ENCODE measurements at regions not wholly inside any gene's neighbourhood (a gene's known extent, or its start where the extent isn't known, plus 50 kb on each side); places are given as distances from the start of the nearest gene placed in this dataset.

DNA sequence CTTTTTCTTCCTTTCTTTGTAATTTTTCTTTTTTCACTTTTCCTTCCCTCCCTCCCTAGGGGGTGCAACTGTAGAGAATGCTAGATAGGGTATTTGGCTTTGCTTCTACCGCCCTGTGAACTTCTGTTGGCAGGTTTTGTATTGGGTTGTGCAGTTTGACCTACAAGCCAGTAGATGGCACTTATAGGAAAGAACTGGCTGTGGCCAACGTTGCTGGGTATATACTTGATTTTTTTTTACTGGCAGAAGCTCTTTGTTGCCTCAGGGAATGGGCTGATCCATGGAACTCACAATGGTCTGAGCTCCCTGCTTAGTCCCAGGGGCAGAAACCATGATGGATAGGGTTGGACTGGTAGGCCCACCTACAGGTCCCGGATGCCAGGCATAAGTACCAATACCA is 1019.5 kb upstream of the LRRTM1 start:
- Histone ChIP-seq H3K4me3 (ENCODE audit: low read depth, low read length, poor library complexity, severe bottlenecking) (no peak overlapping the region), H3K27ac (ENCODE audit: low read depth, low read length, poor library complexity, severe bottlenecking) (no peak overlapping the region), H4K20me1 (ENCODE audit: insufficient read depth, low read length) (no peaks in the 10 kb centered on the region), H2AFZ (ENCODE audit: low read length) (no peak overlapping the region), H3K9ac (ENCODE audit: low read length) (no peak overlapping the region), H3K9me2 (ENCODE audit: low read depth, low read length) (no peaks in the 10 kb centered on the region), H3K4me2 (ENCODE audit: low read length) (no peak overlapping the region), H3K79me2 (ENCODE audit: insufficient read depth, low read length) (no peaks in the 10 kb centered on the region), H3K9me3 (ENCODE audit: low read length) (no peaks in the 10 kb centered on the region), H3K27me3 (ENCODE audit: insufficient read depth, low read length) (no peaks in the 10 kb centered on the region), H3F3A (ENCODE audit: insufficient read depth, low read length) (no peaks in the 10 kb centered on the region), H3K4me1 (ENCODE audit: insufficient read depth, low read length, severe bottlenecking) (no peaks in the 10 kb centered on the region), H3K36me3 (ENCODE audit: insufficient read depth, low read length) (no peaks in the 10 kb centered on the region)
- TF ChIP-seq EZH2 (IDR thresholded peaks at IDR 0.05; ENCODE audit: borderline replicate concordance, low read length): no peak
- TF ChIP-seq CTCF (IDR thresholded peaks at IDR 0.05; ENCODE audit: low read length): peak; percentile 52

GRCh38 chr2:81304154-81304830 is 999.7 kb upstream of the LRRTM1 start:
- Histone ChIP-seq H3K9ac (ENCODE audit: low read length) (no peak overlapping the region), H3F3A (ENCODE audit: insufficient read depth, low read length) (no peaks in the 10 kb centered on the region), H3K9me3 (ENCODE audit: low read length) (no peaks in the 10 kb centered on the region), H3K4me2 (ENCODE audit: low read length) (no peak overlapping the region), H3K36me3 (ENCODE audit: insufficient read depth, low read length) (no peaks in the 10 kb centered on the region), H3K27me3 (ENCODE audit: insufficient read depth, low read length) (no peaks in the 10 kb centered on the region), H2AFZ (ENCODE audit: low read length) (no peak overlapping the region), H3K79me2 (ENCODE audit: insufficient read depth, low read length) (no peaks in the 10 kb centered on the region), H3K9me2 (ENCODE audit: low read depth, low read length) (no peaks in the 10 kb centered on the region), H4K20me1 (ENCODE audit: insufficient read depth, low read length) (no peaks in the 10 kb centered on the region), H3K27ac (ENCODE audit: low read depth, low read length, poor library complexity, severe bottlenecking) (no peak overlapping the region), H3K4me1 (ENCODE audit: insufficient read depth, low read length, severe bottlenecking) (no peaks in the 10 kb centered on the region), H3K4me3 (ENCODE audit: low read depth, low read length, poor library complexity, severe bottlenecking) (no peak overlapping the region)
- TF ChIP-seq CTCF (IDR thresholded peaks at IDR 0.05; ENCODE audit: low read length) (no peak), EZH2 (IDR thresholded peaks at IDR 0.05; ENCODE audit: borderline replicate concordance, low read length) (no peak)

- Histone ChIP-seq H3K4me2 (ENCODE audit: low read length) (no peak overlapping the region), H3F3A (ENCODE audit: insufficient read depth, low read length) (no peaks in the 10 kb centered on the region), H3K9ac (ENCODE audit: low read length) (no peak overlapping the region), H3K27me3 (ENCODE audit: insufficient read depth, low read length) (no peaks in the 10 kb centered on the region), H3K4me1 (ENCODE audit: insufficient read depth, low read length, severe bottlenecking) (no peaks in the 10 kb centered on the region), H3K4me3 (ENCODE audit: low read depth, low read length, poor library complexity, severe bottlenecking) (no peak overlapping the region), H4K20me1 (ENCODE audit: insufficient read depth, low read length) (no peaks in the 10 kb centered on the region), H2AFZ (ENCODE audit: low read length) (no peak overlapping the region), H3K79me2 (ENCODE audit: insufficient read depth, low read length) (no peaks in the 10 kb centered on the region), H3K9me2 (ENCODE audit: low read depth, low read length) (no peaks in the 10 kb centered on the region), H3K9me3 (ENCODE audit: low read length) (no peaks in the 10 kb centered on the region), H3K27ac (ENCODE audit: low read depth, low read length, poor library complexity, severe bottlenecking) (no peak overlapping the region), H3K36me3 (ENCODE audit: insufficient read depth, low read length) (no peaks in the 10 kb centered on the region)
- TF ChIP-seq CTCF (IDR thresholded peaks at IDR 0.05; ENCODE audit: low read length) (no peak), EZH2 (IDR thresholded peaks at IDR 0.05; ENCODE audit: borderline replicate concordance, low read length) (no peak)
Observed at GRCh38 chr2:81303321-81303720, 998.8 kb upstream of the LRRTM1 start.
